DMS114 treated with DMSO at 0.1 percent for 48 hours (cell line): ENCODE measurements at regions not wholly inside any gene's neighbourhood (a gene's known extent, or its start where the extent isn't known, plus 50 kb on each side); places are given as distances from the start of the nearest gene placed in this dataset.

Experiments used
- DNase-seq: peaks from one replicate; lab custom pipeline; 2025; ENCODE audit not compliant: unreplicated experiment; lab: John Stamatoyannopoulos, UW

GRCh38 chr7:25863005-25863728 is 288.8 kb upstream of the NFE2L3 start:
- no peak for DNase-seq

DNA sequence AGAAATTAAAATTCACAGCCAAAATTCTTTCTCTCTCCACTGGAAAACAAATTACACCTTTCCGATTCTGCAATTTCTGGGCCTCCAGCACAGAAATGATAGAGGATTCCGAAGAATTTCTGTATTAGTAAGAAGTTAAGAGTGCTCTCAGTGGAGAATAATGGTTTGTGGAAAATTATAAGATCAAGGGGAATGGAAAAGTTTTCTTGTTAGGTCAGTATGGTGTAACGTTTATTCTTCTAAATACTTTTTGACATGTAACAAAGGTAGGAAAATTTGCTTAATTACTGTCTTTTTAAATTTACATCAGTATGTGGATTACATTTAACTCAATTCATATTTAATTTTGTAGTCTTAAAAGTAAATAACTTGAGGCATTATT is 288.3 kb upstream of the NFE2L3 start:
- peak; percentile 7 for DNase-seq

- DNase-seq: peak; percentile 6
Measured at GRCh38 chr7:25864511-25864910, 287.5 kb upstream of the NFE2L3 start.

DNA sequence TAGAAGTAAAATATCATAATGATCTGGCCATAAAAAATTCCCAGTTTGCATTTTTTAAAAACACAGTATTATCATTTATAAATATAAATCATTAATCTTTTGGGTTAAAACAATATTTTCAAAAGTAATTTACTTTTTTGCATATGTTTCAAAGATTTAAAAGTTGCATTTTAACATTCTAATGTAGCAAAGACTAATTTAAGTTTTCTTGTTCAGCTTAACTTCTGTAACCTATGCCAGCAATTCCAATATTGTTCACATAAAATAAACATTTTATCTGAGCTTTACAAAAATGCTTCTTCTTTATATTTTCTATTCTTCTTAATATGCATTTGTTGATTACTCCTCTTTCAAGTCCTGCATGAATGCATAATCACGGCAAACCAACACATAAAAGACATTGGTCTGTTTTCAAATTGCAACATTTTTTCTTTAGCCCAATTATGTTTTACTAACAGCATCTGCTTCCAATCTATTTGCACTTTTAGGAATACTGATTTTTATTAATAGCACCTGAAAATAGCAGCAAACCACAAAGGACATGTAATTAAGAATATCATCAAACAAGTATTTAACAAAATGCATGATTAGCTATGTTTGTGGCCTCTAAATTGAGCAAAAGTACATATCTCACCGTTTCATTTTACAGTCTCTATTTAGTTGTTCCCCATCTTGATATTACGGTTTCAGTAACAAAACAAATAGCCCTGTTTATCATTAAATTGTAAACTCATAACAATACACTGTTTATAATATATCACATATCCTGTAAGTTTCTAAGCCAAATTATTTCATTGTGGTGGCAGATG is 286.9 kb upstream of the NFE2L3 start:
- no peak for DNase-seq

DNA sequence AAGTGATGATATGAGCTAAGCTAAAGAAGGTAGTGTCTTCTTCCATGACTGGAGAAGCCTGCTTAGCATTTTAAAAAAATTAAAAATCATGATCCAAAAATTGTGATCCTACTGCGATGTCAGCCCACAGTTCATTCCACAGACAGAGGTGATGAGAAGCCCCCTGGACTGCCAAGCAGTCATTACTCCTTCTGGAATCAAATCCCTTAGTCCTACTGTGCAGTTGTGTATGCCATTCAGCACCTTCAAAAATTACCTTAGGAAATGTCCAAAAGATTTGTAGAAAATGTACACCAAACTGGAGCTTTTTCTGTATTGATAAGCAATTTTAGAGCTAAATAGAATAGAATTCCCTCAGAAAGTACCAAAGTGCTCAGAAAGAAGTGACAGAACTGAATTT is 283.5 kb upstream of the NFE2L3 start:
- no peak for DNase-seq

- no peak for DNase-seq
Measured at GRCh38 chr7:25870574-25870973, 281.4 kb upstream of the NFE2L3 start.

GRCh38 chr7:25876092-25876491 is 275.9 kb upstream of the NFE2L3 start:
- DNase-seq: no peak

- DNase-seq: no peak
Measured at GRCh38 chr7:25877802-25878789, 273.9 kb upstream of the NFE2L3 start.

GRCh38 chr7:25879799-25880198 is 272.2 kb upstream of the NFE2L3 start:
- no peak for DNase-seq

DNA sequence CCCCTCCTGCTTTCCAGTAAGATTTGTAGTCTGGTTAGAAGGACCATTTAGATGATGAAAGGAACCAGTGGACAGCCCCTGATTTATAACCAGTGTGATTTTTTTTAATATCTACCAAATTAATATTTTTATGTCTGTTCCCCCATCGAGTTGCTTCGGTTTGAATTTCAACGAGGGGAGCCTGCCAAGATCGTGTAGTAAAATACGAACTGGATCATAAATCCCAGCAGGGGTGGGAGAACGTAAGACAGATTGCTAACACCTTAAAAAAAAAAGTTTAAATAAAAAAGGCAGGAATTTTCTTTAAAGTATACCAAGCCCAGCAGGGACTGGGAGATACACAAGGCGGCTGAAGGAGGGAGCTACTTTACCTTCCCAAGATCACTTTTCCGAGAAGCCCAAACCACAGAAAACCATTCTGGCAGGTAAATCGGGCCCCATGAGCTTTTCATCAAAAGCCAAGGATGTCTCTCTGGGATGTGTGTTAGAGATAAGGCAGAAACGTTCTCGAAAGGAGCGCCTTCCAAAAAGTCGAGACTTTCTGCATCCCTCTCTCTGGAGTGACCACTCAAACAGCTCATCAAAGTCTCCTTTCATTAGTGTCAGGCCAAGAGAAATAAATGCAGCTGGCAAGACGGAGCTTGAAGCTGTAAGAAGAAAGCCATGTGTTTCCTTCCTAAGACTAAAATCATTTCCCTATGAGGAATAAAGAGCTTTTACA is 270.5 kb upstream of the NFE2L3 start:
- DNase-seq: no peak

GRCh38 chr7:25882151-25882773 is 269.7 kb upstream of the NFE2L3 start:
- no peak for DNase-seq

DNA sequence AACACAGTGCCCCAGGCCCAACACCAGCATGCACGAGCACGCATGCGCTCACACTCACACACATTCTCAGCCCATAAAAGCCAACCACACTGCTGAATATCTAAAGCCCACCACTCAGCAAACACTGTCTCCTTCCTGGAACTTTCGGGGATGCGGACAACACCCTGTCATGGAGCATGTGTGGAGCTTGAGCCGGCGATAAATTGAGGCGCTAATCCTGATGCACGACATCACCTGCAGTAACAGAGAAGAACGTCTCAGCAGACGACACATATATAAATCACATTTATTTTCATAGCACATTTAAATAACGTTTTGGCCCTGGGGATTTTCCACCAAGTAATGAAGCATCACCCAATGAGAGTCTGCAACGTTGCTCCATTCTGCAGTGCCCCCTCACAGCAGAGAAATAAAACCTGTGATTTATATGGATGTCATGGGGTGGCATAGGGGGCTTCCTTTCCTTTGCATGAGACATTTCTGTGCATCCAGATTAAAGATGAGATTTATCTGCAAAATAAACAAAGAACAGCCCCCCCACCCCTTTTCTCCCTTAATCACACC is 267.7 kb upstream of the NFE2L3 start:
- DNase-seq: no peak

- no peak for DNase-seq
Measured at GRCh38 chr7:25885057-25885576, 266.9 kb upstream of the NFE2L3 start.

DNA sequence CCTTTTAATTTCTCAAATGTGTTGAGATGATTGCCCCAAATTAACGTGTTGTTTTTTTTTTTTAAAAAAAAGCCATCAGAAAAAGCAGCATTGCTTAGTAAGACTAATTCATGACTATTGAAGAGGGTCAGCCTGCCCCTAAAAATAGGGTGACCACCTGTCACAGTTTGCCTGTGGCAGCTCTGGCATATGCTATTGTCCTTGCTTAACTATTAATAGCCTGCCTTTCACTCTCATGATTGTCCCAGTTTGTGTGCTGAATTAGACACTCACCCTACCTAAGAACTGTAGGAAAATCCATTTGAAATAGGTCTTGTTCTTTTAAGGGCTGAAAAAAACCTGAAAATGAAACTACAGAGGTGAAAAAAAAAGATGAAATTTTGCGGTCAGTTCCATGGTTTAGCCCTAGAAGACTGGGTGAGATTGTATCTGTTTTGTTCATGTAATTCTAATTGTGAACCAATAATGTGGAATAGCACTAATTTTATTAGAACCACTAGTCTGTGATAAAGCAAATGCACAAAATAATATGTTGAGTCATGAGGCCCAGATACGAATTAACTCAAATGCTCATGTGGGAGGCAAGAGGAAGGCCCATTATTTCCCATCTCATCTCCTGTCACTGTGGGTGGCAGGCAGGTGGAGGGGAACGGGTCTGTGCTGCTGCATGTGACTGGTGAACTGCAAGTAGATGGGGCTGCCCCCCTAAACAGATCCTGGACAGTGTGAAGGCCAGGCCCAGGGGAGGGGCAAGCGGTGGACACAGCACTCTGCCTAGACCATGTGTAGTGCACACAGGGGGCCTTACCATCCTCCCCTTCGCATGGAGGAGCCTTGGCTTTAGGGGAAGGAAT is 265.4 kb upstream of the NFE2L3 start:
- DNase-seq: no peak

DNA sequence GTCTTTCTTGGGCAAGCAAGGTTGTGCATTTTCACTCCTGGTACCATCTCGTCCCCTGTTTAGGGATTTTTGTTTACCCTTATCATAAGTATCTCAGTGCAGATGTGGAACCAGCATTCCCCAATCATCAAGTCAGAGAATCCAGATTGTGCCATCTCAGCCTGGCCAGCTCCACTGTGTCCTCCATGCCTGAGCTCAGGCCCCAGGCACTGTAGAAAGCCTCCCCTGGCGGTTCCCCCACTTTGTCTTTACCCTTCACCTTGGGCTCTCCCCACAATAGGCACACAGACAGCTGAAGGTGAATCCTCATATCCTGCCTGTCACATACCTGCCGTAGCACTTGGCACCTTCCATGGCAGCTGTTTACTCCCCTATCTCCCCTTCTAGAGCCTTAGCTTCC is 264.7 kb upstream of the NFE2L3 start:
- DNase-seq: no peak

GRCh38 chr7:25887795-25888559 is 264.0 kb upstream of the NFE2L3 start:
- no peak for DNase-seq

DNA sequence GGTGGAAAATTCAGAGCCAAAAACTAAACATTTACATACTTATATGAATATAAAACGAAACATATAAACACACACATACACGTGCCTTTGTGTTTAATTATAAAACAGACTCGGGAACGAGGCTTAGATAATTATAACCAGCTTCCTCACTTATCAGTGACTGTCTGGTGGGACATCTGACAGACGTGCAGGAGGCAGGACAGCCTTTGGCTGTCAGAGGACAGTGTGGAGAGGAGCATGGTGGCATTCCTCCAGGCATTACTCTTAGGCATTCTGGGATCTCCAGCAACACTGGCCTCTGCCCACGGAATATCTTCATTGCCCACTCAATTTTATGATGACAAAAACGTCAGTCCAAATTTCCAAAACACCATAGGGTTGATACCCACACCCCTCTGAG is 262.2 kb upstream of the NFE2L3 start:
- DNase-seq: no peak

- no peak for DNase-seq
Measured at GRCh38 chr7:25891591-25891990, 260.4 kb upstream of the NFE2L3 start.
